IPS-18c (cell line): ENCODE measurements at regions not wholly inside any gene's neighbourhood (a gene's known extent, or its start where the extent isn't known, plus 50 kb on each side); places are given as distances from the start of the nearest gene placed in this dataset.

Experiments used
- H3K4me3 ChIP-seq: 2 replicates; pipeline ENCODE4 v1.7.0; 2013; ENCODE audit warnings: low read depth, mild to moderate bottlenecking, low read length, moderate library complexity; ENCODE audit not compliant: insufficient read depth
- H3K9me3 ChIP-seq: one replicate; pipeline ENCODE4 v1.6.1; 2013; ENCODE audit warnings: mild to moderate bottlenecking, low read length, moderate library complexity; ENCODE audit not compliant: control insufficient read depth, insufficient read depth

DNA sequence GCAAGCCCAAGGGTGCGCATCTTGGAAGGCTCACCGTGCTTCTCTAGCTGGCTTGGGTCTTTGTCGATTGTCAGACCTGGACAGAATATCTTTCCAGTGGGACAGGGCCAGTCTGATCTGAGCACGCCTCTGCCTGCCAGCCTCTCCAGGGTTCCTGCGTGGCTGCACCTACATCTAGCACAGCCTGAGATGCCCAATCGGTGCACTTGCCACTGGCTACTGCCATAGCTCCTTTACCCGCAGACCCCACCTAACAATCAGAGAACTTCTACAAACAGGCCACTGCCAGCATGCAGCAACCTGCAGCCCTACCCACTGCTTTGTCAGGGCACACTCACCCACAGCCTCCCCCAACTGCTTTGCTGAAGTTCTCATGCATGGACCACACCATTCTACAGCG is 56.7 kb upstream of the PHACTR3 start:
- Histone ChIP-seq H3K9me3 (no peaks in the 10 kb centered on the region), H3K4me3 (no peak overlapping the region)
